ENCODE measurements at regions not wholly inside any gene's neighbourhood (a gene's known extent, or its start where the extent isn't known, plus 50 kb on each side); places are given as distances from the start of the nearest gene placed in this dataset.
"Not testable (repeated sequence)": the region's sequence is repeated elsewhere in the genome, so short reads cannot be mapped to it uniquely, and the experiment has no call there.

DNA sequence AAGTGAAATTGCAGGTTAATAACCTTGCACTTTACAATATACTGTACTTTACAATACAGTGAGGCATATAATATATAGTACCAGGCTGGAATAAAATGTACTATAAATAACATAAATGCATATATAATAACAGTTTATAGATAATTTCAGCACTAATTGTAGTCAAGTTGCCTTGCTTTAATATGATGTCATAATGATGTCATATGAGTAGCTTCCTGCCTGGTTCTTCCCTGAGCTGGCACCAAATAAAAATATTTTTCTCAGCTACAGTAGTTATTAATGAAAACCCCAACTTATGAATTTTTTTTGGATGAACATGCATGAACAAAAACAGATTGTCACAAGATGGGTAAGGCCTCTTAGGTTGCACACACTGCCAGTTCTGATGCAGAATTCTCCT, 816.7 kb downstream of the XPNPEP1 start:
- Mint-ChIP-seq H3K36me3 (peaks cover 0 to 3% (median 0%) of the 10 kb centered on the region in 3 donors), H3K27me3 (ENCODE audit: low read depth in 3 of 3) (peaks cover 0 to 2% (median 0%) of the 10 kb centered on the region in 3 donors), H3K27ac (no peak overlapping the region), H3K4me1 (no peaks in the 10 kb centered on the region), H3K4me3 (no peak overlapping the region), H3K9me3 (peaks cover 2 to 28% (median 6%) of the 10 kb centered on the region in 6 donors)
- DNase-seq: no peak

DNA sequence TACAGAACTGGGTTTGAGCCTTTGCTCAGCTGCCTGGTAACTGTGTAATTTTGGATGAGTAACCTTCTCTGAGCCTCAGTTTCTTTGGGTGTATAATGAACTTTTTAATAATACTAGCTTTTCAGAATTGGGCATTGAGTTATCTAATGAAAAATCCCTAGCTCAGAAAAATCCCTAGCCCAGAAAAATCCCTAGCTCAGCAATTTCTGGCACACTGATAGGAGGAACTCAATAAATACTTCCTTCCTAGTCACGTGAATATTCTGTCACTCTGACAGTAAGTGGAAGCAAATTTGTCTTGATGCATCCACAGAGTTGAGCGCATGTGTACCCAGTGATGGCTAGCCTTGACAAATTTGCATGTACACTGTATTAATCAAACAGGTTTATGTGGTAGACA, 817.6 kb downstream of the XPNPEP1 start:
- peaks cover 2 to 24% (median 5%) of the 10 kb centered on the region in 6 donors for H3K9me3 Mint-ChIP-seq
- peaks cover 0 to 3% (median 0%) of the 10 kb centered on the region in 3 donors for H3K36me3 Mint-ChIP-seq
- H3K27me3 Mint-ChIP-seq (ENCODE audit: low read depth in 3 of 3): peaks cover 0 to 2% (median 0%) of the 10 kb centered on the region in 3 donors
- DNase-seq: no peak
- no peak overlapping the region for H3K27ac Mint-ChIP-seq
- H3K4me1 Mint-ChIP-seq: no peaks in the 10 kb centered on the region
- no peak overlapping the region for H3K4me3 Mint-ChIP-seq

DNA sequence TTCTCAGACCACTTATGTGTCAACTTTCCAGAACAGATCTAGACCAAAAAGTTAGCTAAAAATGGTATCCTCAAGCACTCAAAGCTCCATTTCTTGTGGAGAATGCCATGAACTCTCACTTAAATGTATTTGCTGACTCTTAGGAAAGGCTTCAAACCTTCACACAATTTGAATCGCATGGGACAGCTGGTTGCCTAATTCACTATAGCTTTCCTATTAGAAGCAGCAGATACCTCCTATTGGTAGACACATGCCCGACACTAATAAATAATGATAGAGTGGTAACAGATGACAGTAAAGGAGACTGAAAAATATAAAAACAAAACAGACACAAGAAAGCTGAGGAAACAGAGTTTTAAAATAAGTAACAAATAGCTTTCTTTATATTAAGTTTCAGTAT, 818.5 kb downstream of the XPNPEP1 start:
- DNase-seq: no peak
- Mint-ChIP-seq H3K36me3 (peaks cover 0 to 3% (median 0%) of the 10 kb centered on the region in 3 donors), H3K9me3 (peaks cover 2 to 21% (median 4%) of the 10 kb centered on the region in 6 donors), H3K4me1 (no peaks in the 10 kb centered on the region), H3K27me3 (ENCODE audit: low read depth in 3 of 3) (peaks cover 0 to 2% (median 2%) of the 10 kb centered on the region in 3 donors), H3K4me3 (no peak overlapping the region), H3K27ac (no peak overlapping the region)

DNA sequence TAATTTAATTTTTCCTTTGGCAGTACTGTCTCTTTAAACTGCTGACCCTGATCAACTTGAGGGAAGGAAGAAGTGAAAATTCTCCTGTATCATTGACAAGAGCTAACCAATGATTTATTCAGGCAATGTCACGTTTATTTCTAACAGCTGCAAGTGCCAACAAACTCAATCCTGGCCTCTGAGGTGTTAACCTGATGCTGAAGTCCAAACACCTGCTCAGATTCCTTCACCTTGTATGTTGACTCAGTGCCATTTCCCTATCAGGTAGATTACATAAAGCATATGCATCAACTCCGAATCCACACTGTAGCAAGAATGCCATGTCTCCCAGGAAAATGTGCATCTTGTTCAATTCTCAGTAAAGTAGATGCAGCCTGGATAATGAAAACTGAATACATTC, 820.0 kb downstream of the XPNPEP1 start:
- no peak for DNase-seq
- Mint-ChIP-seq H3K36me3 (peaks cover 0 to 3% (median 0%) of the 10 kb centered on the region in 3 donors), H3K4me1 (no peaks in the 10 kb centered on the region), H3K27me3 (ENCODE audit: low read depth in 3 of 3) (peaks cover 0 to 2% (median 2%) of the 10 kb centered on the region in 3 donors), H3K27ac (no peak overlapping the region), H3K4me3 (no peak overlapping the region), H3K9me3 (peaks cover 1 to 11% (median 3%) of the 10 kb centered on the region in 6 donors)

DNA sequence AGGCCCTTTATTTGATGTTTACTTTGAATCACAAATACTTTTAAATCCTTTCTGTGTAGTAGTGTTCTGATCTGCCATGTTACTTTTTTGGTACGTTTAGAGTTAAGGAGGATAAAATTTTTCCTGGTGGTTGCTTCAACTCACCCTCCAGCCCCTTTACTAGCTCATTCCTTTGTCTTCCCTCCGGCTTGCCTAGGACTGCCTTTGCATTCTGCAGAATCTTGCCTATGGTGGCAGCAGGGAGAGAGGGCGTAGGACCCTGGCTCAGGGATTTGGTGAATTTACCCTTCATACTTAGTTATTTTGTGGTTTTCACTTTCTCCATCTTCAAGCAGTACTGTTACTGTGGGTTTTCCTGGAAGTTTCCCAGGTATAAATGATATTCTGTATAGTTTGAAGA, 833.5 kb downstream of the XPNPEP1 start:
- no peak for DNase-seq
- no peak overlapping the region for H3K27ac Mint-ChIP-seq
- H3K27me3 Mint-ChIP-seq (ENCODE audit: low read depth in 3 of 3): peaks cover 0 to 4% (median 0%) of the 10 kb centered on the region in 3 donors
- H3K9me3 Mint-ChIP-seq: peaks cover 9 to 33% (median 14%) of the 10 kb centered on the region in 6 donors
- H3K4me1 Mint-ChIP-seq: no peaks in the 10 kb centered on the region
- H3K4me3 Mint-ChIP-seq: no peak overlapping the region
- no peaks in the 10 kb centered on the region for H3K36me3 Mint-ChIP-seq

DNA sequence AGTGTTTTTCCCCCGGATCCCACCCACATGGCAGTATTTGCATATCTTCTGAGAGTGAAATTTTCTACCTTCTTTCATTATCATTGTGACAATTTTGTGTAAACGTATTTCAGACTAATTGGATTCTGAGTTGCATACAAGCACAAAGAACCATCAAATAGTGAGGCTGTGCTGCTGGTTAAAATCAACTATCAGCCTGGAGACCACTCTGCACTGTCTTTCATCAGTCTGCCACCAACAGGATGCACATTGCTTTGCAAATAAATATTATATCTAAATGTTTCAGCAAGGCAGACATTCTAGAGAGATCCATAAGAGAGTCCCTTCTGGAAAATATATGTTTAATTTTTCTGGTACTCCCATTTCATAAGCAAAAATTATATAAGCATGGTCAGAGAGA, 851.8 kb downstream of the XPNPEP1 start:
- Mint-ChIP-seq H3K27me3 (ENCODE audit: low read depth in 3 of 3) (peaks cover 0 to 1% (median 0%) of the 10 kb centered on the region in 3 donors), H3K4me3 (no peak overlapping the region), H3K9me3 (peaks cover 5 to 25% (median 7%) of the 10 kb centered on the region in 6 donors), H3K4me1 (no peaks in the 10 kb centered on the region), H3K27ac (no peak overlapping the region), H3K36me3 (no peaks in the 10 kb centered on the region)
- DNase-seq: no peak

DNA sequence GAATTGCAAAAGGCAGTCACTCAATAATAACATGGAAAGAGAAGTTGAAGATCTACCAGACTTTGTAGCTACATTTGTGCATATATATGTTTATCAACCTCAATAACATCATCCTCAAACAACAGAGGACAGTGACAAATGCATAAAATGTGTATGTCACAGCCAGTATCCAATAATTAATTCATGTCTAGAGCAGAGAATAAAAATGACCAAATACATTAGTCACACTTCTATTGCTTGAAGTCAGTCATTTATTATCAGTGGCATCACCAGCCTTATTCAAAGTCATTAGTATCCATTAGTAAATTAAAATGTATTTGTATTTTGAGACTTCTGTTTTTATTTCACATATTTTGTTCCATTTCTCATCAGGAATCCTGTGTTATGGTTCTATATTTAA, 852.8 kb downstream of the XPNPEP1 start:
- peaks cover 0 to 1% (median 0%) of the 10 kb centered on the region in 3 donors for H3K27me3 Mint-ChIP-seq (ENCODE audit: low read depth in 3 of 3)

GRCh38 chr10:109067031-109067430, 856.3 kb downstream of the XPNPEP1 start:
- Mint-ChIP-seq H3K9me3 (peaks cover 4 to 20% (median 8%) of the 10 kb centered on the region in 6 donors), H3K4me1 (no peaks in the 10 kb centered on the region), H3K27ac (no peak overlapping the region)

More for the DNA sequence above, 852.8 kb downstream of the XPNPEP1 start:
- no peak overlapping the region for H3K27ac Mint-ChIP-seq
- H3K36me3 Mint-ChIP-seq: no peaks in the 10 kb centered on the region
- H3K4me3 Mint-ChIP-seq: no peak overlapping the region
- H3K9me3 Mint-ChIP-seq: peaks cover 7 to 23% (median 7%) of the 10 kb centered on the region in 6 donors
- DNase-seq: no peak
- H3K4me1 Mint-ChIP-seq: no peaks in the 10 kb centered on the region

DNA sequence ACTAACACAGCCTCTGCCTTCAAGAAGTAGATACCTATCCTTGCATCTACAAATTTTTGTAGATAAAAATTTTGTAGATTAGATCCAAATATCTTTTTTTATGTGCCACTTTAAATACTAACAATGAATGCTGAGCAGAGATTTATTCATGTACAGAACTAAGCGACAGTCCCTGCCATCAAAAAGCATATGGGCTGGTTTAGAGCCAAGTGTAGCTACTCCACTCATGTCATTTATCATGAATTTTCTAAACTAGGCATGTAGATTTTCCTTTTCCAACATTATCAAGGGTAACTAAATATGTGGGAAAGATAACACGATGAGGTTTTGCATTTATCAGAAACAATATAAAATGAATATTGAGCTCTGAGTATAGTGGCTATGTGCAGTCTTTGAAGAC, 857.5 kb downstream of the XPNPEP1 start:
- Mint-ChIP-seq H3K27me3 (ENCODE audit: low read depth in 3 of 3) (peaks cover 0 to 1% (median 0%) of the 10 kb centered on the region in 3 donors), H3K4me1 (no peaks in the 10 kb centered on the region), H3K4me3 (no peak overlapping the region), H3K36me3 (no peaks in the 10 kb centered on the region), H3K9me3 (peaks cover 0 to 20% (median 8%) of the 10 kb centered on the region in 6 donors), H3K27ac (no peak overlapping the region)
- no peak for DNase-seq

More at GRCh38 chr10:109067031-109067430, 856.3 kb downstream of the XPNPEP1 start:
- Mint-ChIP-seq H3K36me3 (no peaks in the 10 kb centered on the region), H3K4me3 (no peak overlapping the region), H3K27me3 (ENCODE audit: low read depth in 3 of 3) (peaks cover 0 to 1% (median 0%) of the 10 kb centered on the region in 3 donors)
- DNase-seq: no peak

DNA sequence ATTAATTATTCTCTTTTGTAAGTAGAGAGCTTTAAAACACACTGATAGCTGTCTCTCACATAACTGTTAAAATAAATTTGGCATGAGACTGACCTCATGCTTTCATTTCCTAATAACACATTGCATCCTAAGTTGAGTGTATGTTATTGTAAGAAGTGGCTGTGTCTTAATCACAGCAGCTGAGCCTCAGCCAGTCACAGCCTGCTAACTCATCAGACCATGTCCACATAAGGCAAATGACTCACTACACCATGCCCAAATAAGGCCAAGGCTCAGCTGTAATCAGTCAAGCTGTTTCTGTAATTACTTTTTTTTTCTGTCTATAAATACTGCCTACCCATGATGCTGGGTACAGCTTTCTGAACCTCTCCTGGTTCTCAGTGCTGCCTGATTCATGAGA, 860.9 kb downstream of the XPNPEP1 start:
- Mint-ChIP-seq H3K4me1 (no peaks in the 10 kb centered on the region), H3K4me3 (no peak overlapping the region), H3K27ac (no peak overlapping the region), H3K9me3 (peaks cover 0 to 19% (median 4%) of the 10 kb centered on the region in 6 donors), H3K27me3 (ENCODE audit: low read depth in 3 of 3) (peaks cover 0 to 1% (median 0%) of the 10 kb centered on the region in 3 donors), H3K36me3 (no peaks in the 10 kb centered on the region)
- DNase-seq: no peak

- H3K36me3 Mint-ChIP-seq: no peaks in the 10 kb centered on the region
- no peak for DNase-seq
- peaks cover 0 to 1% (median 0%) of the 10 kb centered on the region in 3 donors for H3K27me3 Mint-ChIP-seq (ENCODE audit: low read depth in 3 of 3)
- no peaks in the 10 kb centered on the region for H3K4me1 Mint-ChIP-seq
- H3K4me3 Mint-ChIP-seq: no peak overlapping the region
- H3K9me3 Mint-ChIP-seq: peaks cover 0 to 25% (median 5%) of the 10 kb centered on the region in 6 donors
- H3K27ac Mint-ChIP-seq: no peak overlapping the region
These were observed 868.1 kb downstream of the XPNPEP1 start for GRCh38 chr10:109055243-109055642.

DNA sequence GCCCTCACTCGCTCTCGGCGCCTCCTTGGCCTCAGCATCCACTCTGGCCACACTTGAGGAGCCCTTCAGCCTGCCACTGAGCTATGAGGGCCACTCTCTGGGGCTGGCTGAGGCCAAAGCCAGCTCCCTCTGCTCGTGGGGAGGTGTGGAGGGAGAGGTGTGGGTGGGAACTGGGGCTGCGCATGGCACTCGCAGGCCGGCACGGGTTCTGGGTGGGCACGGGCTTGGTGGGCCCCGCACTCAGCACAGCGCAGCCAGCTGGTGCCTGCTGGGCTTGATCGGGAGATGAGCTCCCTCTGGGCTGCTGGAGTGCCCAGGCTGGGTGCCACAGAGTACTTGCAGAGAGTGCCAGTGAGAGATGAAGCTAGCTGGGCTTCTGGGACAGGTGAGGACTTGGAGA, 875.5 kb downstream of the XPNPEP1 start:
- Mint-ChIP-seq H3K9me3 (peaks cover 2 to 39% (median 11%) of the 10 kb centered on the region in 6 donors), H3K27me3 (ENCODE audit: low read depth in 3 of 3) (peaks cover 0 to 3% (median under 1%) of the 10 kb centered on the region in 3 donors)
- no peak for DNase-seq

GRCh38 chr10:109046427-109046826, 876.9 kb downstream of the XPNPEP1 start:
- not testable (repeated sequence) for H3K27me3 Mint-ChIP-seq (ENCODE audit: low read depth in 3 of 3); H3K27ac Mint-ChIP-seq; H3K4me3 Mint-ChIP-seq; H3K36me3 Mint-ChIP-seq; H3K4me1 Mint-ChIP-seq; DNase-seq
- H3K9me3 Mint-ChIP-seq: peaks cover 3 to 46% (median 11%) of the 10 kb centered on the region in 6 donors

More for the DNA sequence above, 875.5 kb downstream of the XPNPEP1 start:
- Mint-ChIP-seq H3K4me1 (no peaks in the 10 kb centered on the region), H3K4me3 (no peak overlapping the region), H3K36me3 (no peaks in the 10 kb centered on the region), H3K27ac (no peak overlapping the region)

DNA sequence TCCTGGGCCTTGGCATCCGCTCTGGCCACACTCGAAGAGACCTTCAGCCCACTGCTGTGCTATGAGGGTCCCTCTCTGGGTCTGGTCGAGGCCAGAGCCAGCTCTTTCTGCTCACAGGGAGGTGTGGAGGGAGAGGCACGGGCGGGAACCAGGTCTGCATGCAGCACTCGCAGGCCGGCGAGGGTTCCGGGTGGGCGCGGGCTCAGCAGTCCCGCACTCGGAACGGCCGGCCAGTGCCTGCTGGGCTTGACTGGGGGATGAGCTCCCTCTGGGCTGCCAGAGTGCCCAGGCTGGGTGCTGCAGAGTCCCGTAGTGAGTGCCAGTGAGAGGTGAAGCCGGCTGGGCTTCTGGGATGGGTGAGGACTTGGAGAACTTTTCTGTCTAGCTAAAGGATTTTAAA, 882.7 kb downstream of the XPNPEP1 start:
- Mint-ChIP-seq H3K9me3 (peaks cover 2 to 36% (median 4%) of the 10 kb centered on the region in 6 donors), H3K36me3 (no peaks in the 10 kb centered on the region), H3K4me1 (no peaks in the 10 kb centered on the region), H3K27ac (no peak overlapping the region), H3K4me3 (no peak overlapping the region), H3K27me3 (ENCODE audit: low read depth in 3 of 3) (peaks cover 0 to 2% (median 0%) of the 10 kb centered on the region in 3 donors)
- no peak for DNase-seq

GRCh38 chr10:109037978-109038377, 885.3 kb downstream of the XPNPEP1 start:
- DNase-seq: no peak
- Mint-ChIP-seq H3K4me3 (no peak overlapping the region), H3K27me3 (ENCODE audit: low read depth in 3 of 3) (peaks cover 0 to 2% (median 2%) of the 10 kb centered on the region in 3 donors), H3K9me3 (peaks cover 0 to 33% (median 6%) of the 10 kb centered on the region in 6 donors), H3K27ac (no peak overlapping the region), H3K4me1 (no peaks in the 10 kb centered on the region), H3K36me3 (no peaks in the 10 kb centered on the region)
